Ascending aorta (tissue), 2 donors: ENCODE measurements at regions not wholly inside any gene's neighbourhood (a gene's known extent, or its start where the extent isn't known, plus 50 kb on each side); places are given as distances from the start of the nearest gene placed in this dataset.

Experiments used
- DNase-seq, 2 donors: peaks; one replicate each; pipeline ENCODE4 v3.0.0-alpha.2; 2019; ENCODE audit warnings: low spot score in 2 of 2
- H3K27ac ChIP-seq, 2 donors: fragments of 200-600 bp; sonication (generic); one replicate each; pipeline ENCODE4 v1.5.1; 2016 to 2017; ENCODE audit warnings: mild to moderate bottlenecking in 1 of 2
- H3K27me3 ChIP-seq: fragments of 200-600 bp; sonication (generic); one replicate; pipeline ENCODE4 v1.5.1; 2017
- H3K36me3 ChIP-seq, 2 donors: fragments of 200-600 bp; sonication (generic); one replicate each; pipeline ENCODE4 v1.5.1; 2016
- H3K4me1 ChIP-seq, 2 donors: fragments of 200-600 bp; sonication (generic); one replicate each; pipeline ENCODE4 v1.5.1; 2016 to 2017; ENCODE audit warnings: mild to moderate bottlenecking in 1 of 2
- H3K4me3 ChIP-seq, 2 donors: fragments of 200-600 bp; sonication (generic); one replicate each; pipeline ENCODE4 v1.5.1; 2016 to 2017; ENCODE audit warnings: mild to moderate bottlenecking in 1 of 2
- H3K9me3 ChIP-seq, 2 donors: fragments of 200-600 bp; sonication (generic); one replicate each; pipeline ENCODE4 v1.5.1; 2016
- intact Hi-C: fragments of 100-400 bp; cut with DNase I; formaldehyde crosslinking; loops from one replicate; pipeline ENCODE4 v1.15.1; 2023
- TF ChIP-seq, protein P1 (sequence below), 3 experiments: fragments of 200-600 bp in 2 of 3; fragments of 450-650 bp in 1 of 3; sonication (generic) in 2 of 3; IDR thresholded peaks; one replicate each; pipeline ENCODE4 v1.5.1; 2016 to 2019; ENCODE audit warnings: antibody characterized with exemption in 3 of 3, mild to moderate bottlenecking in 1 of 3, moderate library complexity in 1 of 3

DNA sequence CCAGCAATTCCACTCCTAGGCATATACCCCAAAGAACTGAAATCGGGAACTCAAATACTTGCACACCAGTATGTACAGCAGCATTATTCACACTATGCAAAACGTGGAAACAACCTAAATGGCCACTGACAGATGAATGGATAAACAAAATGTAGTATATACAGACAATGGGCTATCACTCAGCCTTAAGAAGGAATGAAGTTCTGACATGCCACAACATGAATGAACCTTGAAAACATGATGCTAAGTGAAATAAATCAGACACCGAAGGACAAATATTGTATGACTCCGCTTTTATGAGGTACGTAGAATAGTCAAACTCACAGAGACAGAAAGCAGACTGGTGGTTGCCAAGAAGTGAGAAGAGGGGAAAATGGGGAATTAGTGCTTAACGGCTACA, 59.1 kb upstream of the CCN6 start:
- H3K4me1 ChIP-seq, result no peaks in the 10 kb centered on the region
- no peaks in the 10 kb centered on the region for H3K27me3 ChIP-seq
- H3K4me3 ChIP-seq, result no peak overlapping the region
- no peak overlapping the region for H3K27ac ChIP-seq
- intact Hi-C loops, result no loop called here
- no peaks in the 10 kb centered on the region for H3K36me3 ChIP-seq
- TF ChIP-seq, protein P1, sequence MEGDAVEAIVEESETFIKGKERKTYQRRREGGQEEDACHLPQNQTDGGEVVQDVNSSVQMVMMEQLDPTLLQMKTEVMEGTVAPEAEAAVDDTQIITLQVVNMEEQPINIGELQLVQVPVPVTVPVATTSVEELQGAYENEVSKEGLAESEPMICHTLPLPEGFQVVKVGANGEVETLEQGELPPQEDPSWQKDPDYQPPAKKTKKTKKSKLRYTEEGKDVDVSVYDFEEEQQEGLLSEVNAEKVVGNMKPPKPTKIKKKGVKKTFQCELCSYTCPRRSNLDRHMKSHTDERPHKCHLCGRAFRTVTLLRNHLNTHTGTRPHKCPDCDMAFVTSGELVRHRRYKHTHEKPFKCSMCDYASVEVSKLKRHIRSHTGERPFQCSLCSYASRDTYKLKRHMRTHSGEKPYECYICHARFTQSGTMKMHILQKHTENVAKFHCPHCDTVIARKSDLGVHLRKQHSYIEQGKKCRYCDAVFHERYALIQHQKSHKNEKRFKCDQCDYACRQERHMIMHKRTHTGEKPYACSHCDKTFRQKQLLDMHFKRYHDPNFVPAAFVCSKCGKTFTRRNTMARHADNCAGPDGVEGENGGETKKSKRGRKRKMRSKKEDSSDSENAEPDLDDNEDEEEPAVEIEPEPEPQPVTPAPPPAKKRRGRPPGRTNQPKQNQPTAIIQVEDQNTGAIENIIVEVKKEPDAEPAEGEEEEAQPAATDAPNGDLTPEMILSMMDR (IDR thresholded peaks at IDR 0.05), result no peak
- DNase-seq, result no peak
- no peaks in the 10 kb centered on the region for H3K9me3 ChIP-seq

DNA sequence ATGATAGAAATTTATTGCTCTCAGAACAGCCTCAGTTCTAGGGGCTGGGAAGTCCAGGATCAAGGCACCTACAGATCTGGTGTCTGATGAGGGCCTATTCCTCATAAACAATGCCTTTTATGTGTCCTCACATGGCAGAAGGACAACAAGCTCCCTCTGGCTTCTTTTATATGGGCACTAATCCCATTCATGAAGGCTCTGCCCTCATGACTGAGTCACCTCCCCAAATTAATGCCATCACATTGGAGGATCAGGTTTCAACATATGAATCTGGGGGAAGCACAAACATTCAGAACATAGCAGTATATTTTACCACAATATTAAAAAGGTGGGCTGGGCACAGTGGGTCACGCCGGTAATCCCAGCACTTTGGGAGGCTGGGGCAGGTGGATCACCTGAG, 58.5 kb upstream of the CCN6 start:
- Histone ChIP-seq H3K4me1 (no peaks in the 10 kb centered on the region), H3K27me3 (no peaks in the 10 kb centered on the region), H3K4me3 (no peak overlapping the region), H3K27ac (no peak overlapping the region), H3K9me3 (no peaks in the 10 kb centered on the region), H3K36me3 (no peaks in the 10 kb centered on the region)
- TF ChIP-seq, protein P1 (IDR thresholded peaks at IDR 0.05), result no peak
- no peak for DNase-seq
- intact Hi-C loops, result no loop called here

DNA sequence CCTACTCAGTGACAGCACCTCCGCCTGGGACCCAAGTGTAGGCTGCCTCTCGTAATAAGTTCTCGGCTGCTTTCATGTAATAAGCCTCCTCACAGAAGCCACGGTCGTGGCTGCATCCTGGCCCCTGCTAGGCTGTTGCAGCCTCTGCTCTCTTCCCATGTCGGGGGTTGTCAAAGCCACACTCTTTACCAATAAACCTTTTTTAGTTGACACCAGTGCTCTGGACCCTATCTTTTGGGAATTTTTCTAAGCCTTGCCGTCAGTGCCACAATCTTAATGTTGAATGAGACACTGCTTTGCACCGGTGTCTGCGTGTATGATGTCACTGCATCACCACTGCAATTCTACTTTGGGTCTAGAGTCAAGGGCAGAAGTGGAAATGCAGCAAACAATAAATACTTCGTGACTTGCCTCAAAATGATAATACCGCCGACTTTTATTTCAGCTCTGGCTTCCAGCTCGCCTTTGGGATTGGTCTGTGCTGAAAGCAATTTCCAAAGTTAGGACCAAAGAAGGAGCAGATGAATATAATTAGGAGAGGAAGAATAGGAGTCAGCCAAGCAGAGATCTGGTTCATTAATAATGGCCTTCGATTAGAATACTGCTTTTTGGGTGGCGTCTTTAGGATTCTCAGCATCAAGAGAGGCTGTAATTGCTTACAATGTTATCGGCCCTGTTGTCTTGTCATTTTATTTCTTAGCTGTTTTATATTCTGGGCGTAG, 57.6 kb upstream of the CCN6 start:
- Histone ChIP-seq H3K9me3 (no peaks in the 10 kb centered on the region), H3K4me3 (no peak overlapping the region), H3K4me1 (no peaks in the 10 kb centered on the region), H3K36me3 (no peaks in the 10 kb centered on the region), H3K27ac (no peak overlapping the region), H3K27me3 (no peaks in the 10 kb centered on the region)
- intact Hi-C loops, result loop anchor here (2.0 kb wide), 3 partner anchors 22 to 192 kb away; partner anchors contain the start of gene FYN
- TF ChIP-seq, protein P1 (IDR thresholded peaks at IDR 0.05), result no peak
- DNase-seq, result no peak

DNA sequence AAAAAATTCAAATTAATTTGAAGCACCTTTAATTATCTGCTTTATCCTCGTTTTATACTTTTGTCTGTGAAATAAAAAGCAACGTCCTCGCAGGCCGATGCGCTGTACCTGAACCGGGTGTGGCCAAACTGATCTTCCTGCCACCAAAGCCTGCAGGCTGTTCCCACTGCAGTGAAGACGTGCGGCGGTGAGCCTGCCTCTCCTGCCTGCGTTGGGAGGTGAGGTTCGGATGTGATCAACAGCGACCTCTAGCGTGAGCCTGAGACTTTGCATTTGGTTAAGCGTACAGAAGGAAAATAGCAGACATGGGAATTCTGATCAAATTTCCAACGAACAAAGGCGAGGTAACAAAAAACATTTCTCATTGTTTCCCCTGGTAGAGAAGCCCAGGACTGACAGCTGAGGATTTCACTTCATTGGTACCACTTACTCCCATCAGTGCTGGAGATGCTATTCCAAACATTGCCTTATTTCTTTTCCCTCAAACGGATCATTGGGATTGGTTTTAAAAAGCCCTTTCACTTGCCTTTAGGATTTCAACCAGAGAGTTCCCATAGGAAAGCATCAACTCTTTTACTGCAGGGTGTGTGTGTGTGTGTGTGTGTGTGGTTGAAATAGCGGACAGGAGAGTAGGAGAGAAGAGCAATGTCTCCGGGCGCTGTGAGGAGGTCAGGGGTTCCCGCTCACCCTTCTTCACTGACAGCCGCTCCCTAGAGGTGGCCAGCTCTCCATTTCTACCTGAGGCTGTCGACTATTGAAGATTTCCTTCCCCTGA, 56.6 kb upstream of the CCN6 start:
- H3K27ac ChIP-seq, result peak overlapping the region in 1 of 2 donors; percentile 51
- intact Hi-C loops, result loop anchor here (1.0 to 2.0 kb wide), 5 partner anchors 22 to 287 kb away; partner anchors contain the start of gene FYN
- H3K36me3 ChIP-seq, result no peaks in the 10 kb centered on the region
- TF ChIP-seq, protein P1 (IDR thresholded peaks at IDR 0.05), result peak; percentile 85 to 89 (median 88)
- DNase-seq, result peak in 1 of 2 donors; percentile 83
- H3K27me3 ChIP-seq, result no peaks in the 10 kb centered on the region
- H3K4me3 ChIP-seq, result peak overlapping the region in 1 of 2 donors; percentile 6
- no peaks in the 10 kb centered on the region for H3K4me1 ChIP-seq
- H3K9me3 ChIP-seq, result no peaks in the 10 kb centered on the region

DNA sequence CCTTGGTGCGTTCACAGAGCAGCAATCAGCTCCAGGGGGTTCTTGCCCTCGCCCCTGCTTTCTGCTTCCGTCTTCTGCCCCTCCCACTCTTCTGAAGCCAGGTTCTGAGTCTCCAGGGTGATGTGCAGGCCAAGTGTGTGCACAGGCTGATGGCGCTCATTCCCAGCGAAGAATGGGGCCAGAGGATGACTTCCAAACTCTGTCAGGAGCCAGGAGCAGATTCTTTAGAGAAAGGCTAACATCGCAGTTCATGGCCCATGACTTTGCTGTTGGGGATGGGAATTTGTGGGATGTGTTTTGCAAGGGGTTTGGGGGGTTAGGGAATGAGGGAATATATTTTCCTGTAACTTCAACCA, 56.1 kb upstream of the CCN6 start:
- DNase-seq, result no peak
- Histone ChIP-seq H3K9me3 (no peaks in the 10 kb centered on the region), H3K27ac (peak overlapping the region in 1 of 2 donors; percentile 51), H3K36me3 (no peaks in the 10 kb centered on the region), H3K4me1 (no peaks in the 10 kb centered on the region), H3K27me3 (no peaks in the 10 kb centered on the region), H3K4me3 (peak overlapping the region in 1 of 2 donors; percentile 6)
- TF ChIP-seq, protein P1 (IDR thresholded peaks at IDR 0.05), result no peak
- intact Hi-C loops, result loop anchor here (1.0 to 2.0 kb wide), 5 partner anchors 23 to 288 kb away; partner anchors contain the start of gene FYN
